Endothelial cell of umbilical vein (primary cell): ENCODE measurements at regions not wholly inside any gene's neighbourhood (a gene's known extent, or its start where the extent isn't known, plus 50 kb on each side); places are given as distances from the start of the nearest gene placed in this dataset.

Experiments used
- CTCF ChIP-seq, 2 donors: IDR thresholded peaks; 1 replicate in 1 of 2; 2 replicates in 1 of 2; pipeline ENCODE4 v1.5.1; 2011; ENCODE audit warnings: low read length in 2 of 2, mild to moderate bottlenecking in 2 of 2, moderate library complexity in 2 of 2, control low read depth in 1 of 2, inconsistent platforms in 1 of 2, low read depth in 1 of 2; ENCODE audit not compliant: insufficient read depth in 1 of 2; ENCODE audit errors: extremely low read depth in 1 of 2
- EZH2 ChIP-seq: IDR thresholded peaks from 2 replicates; pipeline ENCODE4 v1.6.1; 2012; ENCODE audit warnings: borderline replicate concordance, low read depth, mild to moderate bottlenecking, moderate library complexity, low read length, inconsistent platforms; ENCODE audit not compliant: severe bottlenecking
- JUN ChIP-seq: IDR thresholded peaks from 2 replicates; pipeline ENCODE4 v1.6.1; 2011; ENCODE audit warnings: borderline replicate concordance, low read depth; ENCODE audit not compliant: insufficient read length, insufficient read depth
- MAX ChIP-seq: IDR thresholded peaks from 2 replicates; pipeline ENCODE4 v1.6.1; 2011; ENCODE audit not compliant: insufficient read depth, insufficient read length
- MYC ChIP-seq: IDR thresholded peaks from one replicate; pipeline ENCODE4 v1.6.1; 2011; ENCODE audit warnings: mild to moderate bottlenecking, low read depth, low read length
- POLR2A ChIP-seq: IDR thresholded peaks from 2 replicates; pipeline ENCODE4 v1.6.1; 2012; ENCODE audit warnings: low read depth, mild to moderate bottlenecking, control low read depth, low read length
- POLR2AphosphoS5 ChIP-seq: IDR thresholded peaks from 2 replicates; pipeline ENCODE4 v1.6.1; 2012; ENCODE audit warnings: low read depth, mild to moderate bottlenecking, control low read depth, low read length, moderate library complexity; ENCODE audit not compliant: insufficient read depth

DNA sequence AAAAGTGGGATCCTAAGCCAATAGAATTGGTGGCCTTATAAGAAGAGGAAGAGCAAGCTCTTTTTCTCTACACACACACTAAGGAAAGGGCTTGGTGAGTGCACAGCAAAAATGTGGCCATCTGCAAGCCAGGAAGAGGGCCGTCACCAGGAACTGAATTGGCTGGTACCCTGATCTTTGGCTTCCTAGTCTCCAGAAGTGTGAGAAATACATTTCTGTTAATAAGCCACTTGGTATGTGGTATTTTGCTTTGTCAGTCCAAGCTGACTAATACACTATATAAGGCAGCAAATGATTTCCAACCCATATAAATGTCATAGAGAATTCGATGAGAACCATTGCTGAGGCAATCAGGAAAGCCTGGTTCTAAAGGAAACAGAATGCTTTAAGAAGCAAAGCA is 816.3 kb upstream of the SEMA6D start:
- no peak for TF ChIP-seq CTCF (IDR thresholded peaks at IDR 0.05; ENCODE audit: extremely low read depth in 1 of 2, insufficient read depth in 1 of 2, low read depth in 1 of 2, low read length in 2 of 2)
- no peak for TF ChIP-seq POLR2A
- TF ChIP-seq POLR2AphosphoS5 = no peak
- TF ChIP-seq EZH2 = no peak
- TF ChIP-seq JUN = no peak
- TF ChIP-seq MYC = no peak
- no peak for TF ChIP-seq MAX
